ENCODE measurements at regions not wholly inside any gene's neighbourhood (a gene's known extent, or its start where the extent isn't known, plus 50 kb on each side); places are given as distances from the start of the nearest gene placed in this dataset.

DNA sequence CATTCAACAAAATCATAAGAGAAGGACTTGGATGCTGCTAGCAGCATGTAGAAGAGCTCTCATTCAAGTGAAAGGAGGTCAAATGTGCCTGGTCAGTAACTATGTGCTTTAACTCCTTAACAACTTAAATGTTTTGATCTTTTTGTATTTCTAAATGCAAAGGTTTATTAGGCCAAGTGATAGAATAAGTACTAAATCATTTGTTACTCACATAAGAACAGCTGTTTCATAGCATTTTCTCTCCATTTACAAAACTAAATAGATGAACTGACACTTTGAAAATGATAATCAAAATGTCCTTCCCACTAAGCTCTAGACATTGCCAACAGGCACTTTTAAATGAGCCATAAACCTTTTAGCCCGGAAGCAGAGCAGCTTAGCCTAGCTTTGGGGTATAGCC, 254.3 kb upstream of the PRMT6 start:
- TF ChIP-seq, protein P1, sequence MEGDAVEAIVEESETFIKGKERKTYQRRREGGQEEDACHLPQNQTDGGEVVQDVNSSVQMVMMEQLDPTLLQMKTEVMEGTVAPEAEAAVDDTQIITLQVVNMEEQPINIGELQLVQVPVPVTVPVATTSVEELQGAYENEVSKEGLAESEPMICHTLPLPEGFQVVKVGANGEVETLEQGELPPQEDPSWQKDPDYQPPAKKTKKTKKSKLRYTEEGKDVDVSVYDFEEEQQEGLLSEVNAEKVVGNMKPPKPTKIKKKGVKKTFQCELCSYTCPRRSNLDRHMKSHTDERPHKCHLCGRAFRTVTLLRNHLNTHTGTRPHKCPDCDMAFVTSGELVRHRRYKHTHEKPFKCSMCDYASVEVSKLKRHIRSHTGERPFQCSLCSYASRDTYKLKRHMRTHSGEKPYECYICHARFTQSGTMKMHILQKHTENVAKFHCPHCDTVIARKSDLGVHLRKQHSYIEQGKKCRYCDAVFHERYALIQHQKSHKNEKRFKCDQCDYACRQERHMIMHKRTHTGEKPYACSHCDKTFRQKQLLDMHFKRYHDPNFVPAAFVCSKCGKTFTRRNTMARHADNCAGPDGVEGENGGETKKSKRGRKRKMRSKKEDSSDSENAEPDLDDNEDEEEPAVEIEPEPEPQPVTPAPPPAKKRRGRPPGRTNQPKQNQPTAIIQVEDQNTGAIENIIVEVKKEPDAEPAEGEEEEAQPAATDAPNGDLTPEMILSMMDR (IDR thresholded peaks at IDR 0.05; ENCODE audit: low read depth, low read length) = no peak
- no peak for DNase-seq (ENCODE audit: extremely low read depth, low read depth)

DNA sequence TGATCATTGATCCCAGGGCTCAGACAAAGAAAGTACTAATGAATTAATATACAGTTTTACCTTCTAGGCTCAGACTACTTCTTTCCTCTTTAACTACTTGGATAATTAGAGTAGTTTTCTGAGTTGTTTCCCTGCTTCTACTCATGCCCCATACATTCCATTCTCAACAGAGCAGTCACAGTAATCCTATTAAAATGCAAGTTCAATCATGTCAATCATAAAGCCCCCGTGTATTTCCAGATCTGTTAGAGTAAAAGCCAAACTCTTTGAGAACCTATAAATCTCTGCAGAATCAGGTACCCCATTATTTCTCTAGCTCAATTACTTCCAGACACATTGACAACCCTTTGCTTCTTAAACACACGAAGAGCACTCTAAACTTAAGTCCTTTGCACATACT, 242.1 kb upstream of the PRMT6 start:
- TF ChIP-seq, protein P1 (IDR thresholded peaks at IDR 0.05; ENCODE audit: low read depth, low read length) = no peak
- DNase-seq (ENCODE audit: extremely low read depth, low read depth) = no peak

DNA sequence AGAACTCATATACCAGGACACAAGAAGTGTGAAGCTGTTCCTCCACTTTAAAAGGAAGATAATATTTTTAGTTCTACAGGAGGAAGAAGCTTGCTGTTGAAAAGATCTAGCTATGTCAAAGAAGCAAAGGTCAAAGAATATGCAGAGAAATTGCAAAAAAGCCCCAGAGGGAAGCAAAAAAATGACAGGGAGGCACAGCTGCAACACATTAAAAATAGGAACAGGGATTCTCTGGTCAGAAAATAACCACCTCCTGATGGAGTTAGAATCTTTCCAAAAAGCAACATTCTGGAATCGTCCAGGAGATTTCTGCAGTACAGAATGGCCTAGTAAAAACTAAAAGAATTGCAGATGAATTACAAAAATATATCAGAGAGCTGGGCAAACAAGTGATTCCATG, 238.9 kb upstream of the PRMT6 start:
- TF ChIP-seq, protein P1 (IDR thresholded peaks at IDR 0.05; ENCODE audit: low read depth, low read length) = no peak
- DNase-seq (ENCODE audit: extremely low read depth, low read depth) = no peak

DNA sequence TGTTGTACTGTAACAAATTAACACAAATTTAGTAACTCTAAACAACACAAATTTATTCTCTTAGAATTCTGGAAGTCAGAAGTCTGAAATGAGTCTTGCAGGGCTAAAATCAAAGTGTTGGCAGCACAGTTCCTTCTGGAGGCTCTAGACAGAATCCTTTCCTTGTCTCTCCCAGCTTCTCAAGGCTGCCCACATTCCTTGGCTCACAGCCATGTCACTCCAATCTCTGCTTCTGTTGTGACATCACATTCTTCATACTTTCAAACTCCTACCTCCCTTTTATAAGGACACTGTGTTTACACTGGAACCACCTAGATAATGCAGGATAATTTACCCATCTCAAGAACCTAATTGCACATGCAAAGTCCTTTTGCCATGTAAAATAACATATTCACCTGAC, 225.0 kb upstream of the PRMT6 start:
- TF ChIP-seq, protein P1 (IDR thresholded peaks at IDR 0.05; ENCODE audit: low read depth, low read length) = no peak
- no peak for DNase-seq (ENCODE audit: extremely low read depth, low read depth)

DNA sequence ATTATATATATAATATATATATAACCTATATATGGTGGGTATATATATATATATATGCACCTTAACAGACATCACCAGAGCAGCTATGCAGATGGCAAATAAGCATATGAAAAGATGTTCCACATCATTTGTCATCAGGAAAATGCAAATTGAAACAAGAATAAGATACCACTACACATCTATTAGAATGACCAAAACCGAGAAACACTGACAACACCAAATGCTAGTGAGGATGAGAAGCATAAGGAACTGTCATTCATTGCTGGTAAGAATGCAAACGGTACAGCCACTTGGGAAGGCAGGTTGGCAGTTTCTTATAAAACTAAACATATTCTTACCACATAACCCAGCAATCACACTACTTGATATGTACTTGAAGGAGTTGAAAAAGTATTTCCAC, 219.8 kb upstream of the PRMT6 start:
- no peak for DNase-seq (ENCODE audit: extremely low read depth, low read depth)
- TF ChIP-seq, protein P1 (IDR thresholded peaks at IDR 0.05; ENCODE audit: low read depth, low read length) = no peak

DNA sequence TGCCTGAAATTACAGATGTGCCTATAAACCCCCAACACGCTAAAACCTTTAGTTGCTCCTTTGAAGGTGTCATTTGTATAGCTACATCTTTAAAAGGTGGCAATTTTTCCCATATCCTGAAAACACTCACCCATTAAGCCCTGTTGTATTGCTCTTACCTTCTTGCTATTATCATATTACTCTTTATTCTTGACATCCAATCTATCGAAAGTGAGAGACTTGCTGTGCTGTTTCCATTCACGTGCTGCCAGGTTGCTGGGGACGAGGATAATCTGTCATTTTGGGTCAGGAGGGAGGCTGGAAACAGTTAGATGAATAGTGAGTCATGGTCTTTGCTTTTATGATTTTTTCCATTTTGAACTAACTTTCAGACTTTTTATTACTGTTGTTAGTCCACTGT, 213.0 kb upstream of the PRMT6 start:
- TF ChIP-seq, protein P1 (IDR thresholded peaks at IDR 0.05; ENCODE audit: low read depth, low read length) = no peak

DNA sequence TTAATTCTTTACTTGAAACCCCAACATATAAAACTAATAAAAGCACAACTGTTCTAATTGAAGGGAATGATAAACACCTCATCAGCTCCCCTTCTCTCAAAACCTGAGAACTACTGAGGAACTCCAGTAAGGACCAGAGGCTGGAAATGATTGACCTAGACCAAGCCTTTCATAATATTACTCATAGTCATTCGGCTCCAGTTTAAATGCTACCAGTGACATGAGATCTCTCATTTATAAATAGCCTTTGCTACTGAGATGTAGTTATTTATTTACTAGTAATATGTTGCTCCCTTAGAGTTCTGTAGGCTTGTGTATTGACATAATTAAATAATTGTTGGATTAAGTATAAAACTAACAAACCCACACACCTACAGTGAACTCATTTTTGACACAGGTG, 209.8 kb upstream of the PRMT6 start:
- TF ChIP-seq, protein P1 (IDR thresholded peaks at IDR 0.05; ENCODE audit: low read depth, low read length) = no peak
- no peak for DNase-seq (ENCODE audit: extremely low read depth, low read depth)

More for the DNA sequence above, 213.0 kb upstream of the PRMT6 start:
- DNase-seq (ENCODE audit: extremely low read depth, low read depth) = no peak
